HEK293T (cell line): ENCODE measurements at regions not wholly inside any gene's neighbourhood (a gene's known extent, or its start where the extent isn't known, plus 50 kb on each side); places are given as distances from the start of the nearest gene placed in this dataset.

Source experiments
- BHLHE40 ChIP-seq: fragments of 450-650 bp; IDR thresholded peaks from 2 replicates; pipeline ENCODE4 v1.6.1; 2016; ENCODE audit warnings: mild to moderate bottlenecking, moderate library complexity, borderline replicate concordance
- CTBP1 ChIP-seq: fragments of 450-650 bp; IDR thresholded peaks from 2 replicates; pipeline ENCODE4 v1.6.1; 2016; ENCODE audit warnings: borderline replicate concordance
- FOXK2 ChIP-seq: fragments of 450-650 bp; IDR thresholded peaks from 2 replicates; pipeline ENCODE4 v1.6.1; 2016; ENCODE audit warnings: mild to moderate bottlenecking
- LEF1 ChIP-seq: fragments of 450-650 bp; IDR thresholded peaks from 2 replicates; pipeline ENCODE4 v1.6.1; 2017; ENCODE audit warnings: mild to moderate bottlenecking, borderline replicate concordance

GRCh38 chr9:103942651-103943050, 151.5 kb upstream of the SMC2 start:
- TF ChIP-seq LEF1 = no peak
- TF ChIP-seq CTBP1 = no peak
- TF ChIP-seq FOXK2 = no peak
- no peak for TF ChIP-seq BHLHE40
